A673 (cell line): ENCODE measurements at regions not wholly inside any gene's neighbourhood (a gene's known extent, or its start where the extent isn't known, plus 50 kb on each side); places are given as distances from the start of the nearest gene placed in this dataset.

Experiments used
- BruUV-seq: library from RNA; stranded (reverse); fragments of 400-500 nt; replicated peaks from 2 replicates; lab custom pipeline; 2021; lab: Mats Ljungman, UMichigan
- CTCF ChIA-PET: fragments of 300-600 bp; sonication (Branson Sonifier 250); formaldehyde crosslinking; loops from one replicate; lab custom pipeline; 2022; ENCODE audit warnings: antibody characterized with exemption; lab: Charles Lee
- POLR2A ChIA-PET: fragments of 300-600 bp; sonication (Branson Sonifier 250); formaldehyde crosslinking; loops from one replicate; lab custom pipeline; 2022; ENCODE audit warnings: antibody characterized with exemption; ENCODE audit not compliant: low non-redundant PET; lab: Charles Lee
- DNase-seq: peaks from one replicate; pipeline ENCODE4 v3.0.0-alpha.2; 2015; ENCODE audit warnings: low spot score
- H3K27ac ChIP-seq: fragments of 200-600 bp; sonication (generic); 2 replicates; pipeline ENCODE4 v1.5.1; 2016; ENCODE audit warnings: mixed run types, low read depth, mild to moderate bottlenecking, mixed read lengths, antibody characterized with exemption, low read length; ENCODE audit not compliant: poor library complexity, severe bottlenecking
- H3K27me3 ChIP-seq: fragments of 200-600 bp; sonication (generic); replicated peaks from 2 replicates; pipeline ENCODE4 v1.6.1; 2017; ENCODE audit warnings: mixed run types, low read depth, mild to moderate bottlenecking, mixed read lengths, antibody characterized with exemption, low read length; ENCODE audit not compliant: insufficient read depth, poor library complexity
- H3K36me3 ChIP-seq: fragments of 200-600 bp; sonication (generic); 2 replicates; pipeline ENCODE4 v1.6.1; 2016; ENCODE audit warnings: mixed run types, mild to moderate bottlenecking, mixed read lengths, antibody characterized with exemption, low read length; ENCODE audit not compliant: insufficient read depth, poor library complexity, severe bottlenecking
- H3K4me1 ChIP-seq: fragments of 200-600 bp; sonication (generic); 2 replicates; pipeline ENCODE4 v1.6.1; 2017; ENCODE audit warnings: mixed run types, mild to moderate bottlenecking, mixed read lengths, antibody characterized with exemption, low read length; ENCODE audit not compliant: insufficient read depth, poor library complexity, severe bottlenecking
- H3K4me3 ChIP-seq: fragments of 200-600 bp; sonication (generic); 2 replicates; pipeline ENCODE4 v1.5.1; 2016; ENCODE audit warnings: low read depth, mixed run types, mild to moderate bottlenecking, mixed read lengths, low read length; ENCODE audit not compliant: poor library complexity, severe bottlenecking
- H3K9me3 ChIP-seq: fragments of 200-600 bp; sonication (generic); 2 replicates; pipeline ENCODE4 v1.6.1; 2016; ENCODE audit warnings: mixed run types, low read depth, mild to moderate bottlenecking, mixed read lengths, antibody characterized with exemption, low read length; ENCODE audit not compliant: poor library complexity, severe bottlenecking
- EZH2 ChIP-seq: fragments of 200-600 bp; sonication (generic); IDR thresholded peaks from 2 replicates; pipeline ENCODE4 v1.6.1; 2017; ENCODE audit warnings: borderline replicate concordance, low read depth, mild to moderate bottlenecking, mixed read lengths, antibody characterized with exemption, low read length; ENCODE audit not compliant: poor library complexity, severe bottlenecking
- intact Hi-C: fragments of 100-400 bp; cut with micrococcal nuclease; formaldehyde crosslinking; loops from one replicate; pipeline ENCODE4 v1.10.0; 2022; ENCODE audit not compliant: unreplicated experiment
- TF ChIP-seq, protein P1 (sequence below): fragments of 300-800, 200-600 bp; sonication (generic); conservative IDR thresholded peaks from 2 replicates; pipeline ENCODE4 v1.5.1; 2017; ENCODE audit warnings: low read depth, mild to moderate bottlenecking, antibody characterized with exemption, low read length, moderate library complexity, mixed read lengths

DNA sequence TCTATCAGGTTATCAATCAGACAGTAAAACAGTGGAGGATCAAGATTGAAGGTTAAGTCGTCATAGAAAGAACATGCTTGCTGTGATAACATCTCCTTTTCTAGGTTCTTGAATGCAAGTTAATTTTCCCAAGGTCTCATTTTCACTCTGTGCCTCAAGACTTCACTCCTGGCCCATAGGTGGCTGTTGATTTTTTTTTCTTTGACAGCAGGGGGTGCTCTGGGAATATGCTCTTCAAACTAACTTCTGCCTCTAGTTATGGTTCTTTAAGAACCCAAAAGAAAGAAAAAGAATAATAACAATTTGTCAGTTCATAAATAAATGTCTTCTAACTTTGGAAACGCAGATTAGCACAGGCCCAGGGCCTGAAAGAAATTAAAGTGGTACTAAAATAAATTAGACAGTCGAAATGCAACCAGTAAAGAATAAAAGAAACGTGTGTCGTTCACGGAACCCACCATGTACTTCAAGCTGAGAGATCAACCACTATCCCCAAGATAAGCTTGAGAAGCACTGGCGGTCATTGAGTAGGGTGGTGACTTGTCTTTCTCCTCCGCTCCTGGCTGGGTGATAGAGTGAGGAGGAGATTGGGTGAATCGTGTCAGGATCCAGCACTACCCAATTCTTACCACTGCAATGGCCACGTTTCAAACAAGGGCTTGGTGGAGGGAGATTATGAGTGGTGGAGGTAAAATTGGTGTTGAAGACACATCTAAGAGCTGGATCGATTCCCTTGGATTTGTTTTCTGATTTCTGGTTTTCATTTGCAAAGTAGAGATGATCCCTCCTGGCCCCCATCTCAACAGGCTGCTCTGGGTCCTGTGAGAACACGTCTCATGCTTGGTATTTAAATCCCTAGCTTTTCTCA, 93.4 kb upstream of the IRX4 start:
- peak; percentile 6 for DNase-seq
- no TSS peak for BruUV-seq
- CTCF ChIA-PET: no interaction called here
- Histone ChIP-seq H3K36me3 (no peaks in the 10 kb centered on the region), H3K27ac (no peak overlapping the region), H3K4me3 (no peak overlapping the region), H3K4me1 (no peaks in the 10 kb centered on the region), H3K27me3 (peaks cover 32% of the 10 kb centered on the region), H3K9me3 (no peaks in the 10 kb centered on the region)
- POLR2A ChIA-PET: no interaction called here
- intact Hi-C loops: no loop called here
- TF ChIP-seq, protein P1, sequence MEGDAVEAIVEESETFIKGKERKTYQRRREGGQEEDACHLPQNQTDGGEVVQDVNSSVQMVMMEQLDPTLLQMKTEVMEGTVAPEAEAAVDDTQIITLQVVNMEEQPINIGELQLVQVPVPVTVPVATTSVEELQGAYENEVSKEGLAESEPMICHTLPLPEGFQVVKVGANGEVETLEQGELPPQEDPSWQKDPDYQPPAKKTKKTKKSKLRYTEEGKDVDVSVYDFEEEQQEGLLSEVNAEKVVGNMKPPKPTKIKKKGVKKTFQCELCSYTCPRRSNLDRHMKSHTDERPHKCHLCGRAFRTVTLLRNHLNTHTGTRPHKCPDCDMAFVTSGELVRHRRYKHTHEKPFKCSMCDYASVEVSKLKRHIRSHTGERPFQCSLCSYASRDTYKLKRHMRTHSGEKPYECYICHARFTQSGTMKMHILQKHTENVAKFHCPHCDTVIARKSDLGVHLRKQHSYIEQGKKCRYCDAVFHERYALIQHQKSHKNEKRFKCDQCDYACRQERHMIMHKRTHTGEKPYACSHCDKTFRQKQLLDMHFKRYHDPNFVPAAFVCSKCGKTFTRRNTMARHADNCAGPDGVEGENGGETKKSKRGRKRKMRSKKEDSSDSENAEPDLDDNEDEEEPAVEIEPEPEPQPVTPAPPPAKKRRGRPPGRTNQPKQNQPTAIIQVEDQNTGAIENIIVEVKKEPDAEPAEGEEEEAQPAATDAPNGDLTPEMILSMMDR: peak; percentile 24; the same call in 1 of the 2 replicates
- no peak for TF ChIP-seq EZH2

DNA sequence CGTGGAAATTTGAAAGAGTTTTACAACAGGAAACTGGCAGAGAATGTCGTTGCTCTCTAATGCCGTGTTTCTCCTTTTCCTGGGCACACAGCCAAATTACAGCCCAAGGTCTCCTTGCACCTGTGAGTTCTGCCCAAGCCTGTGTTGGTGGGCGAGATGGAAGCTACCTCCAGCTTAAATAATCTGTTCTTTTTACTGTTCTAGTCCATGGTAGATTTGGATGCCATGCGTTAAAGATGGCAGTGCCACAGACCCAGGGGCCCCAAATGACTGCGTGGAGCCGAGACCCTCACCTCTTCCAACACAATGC, 92.6 kb upstream of the IRX4 start:
- CTCF ChIA-PET: no interaction called here
- H3K9me3 ChIP-seq: no peaks in the 10 kb centered on the region
- BruUV-seq: no TSS peak
- intact Hi-C loops: no loop called here
- TF ChIP-seq EZH2: no peak
- TF ChIP-seq, protein P1: no peak
- H3K4me1 ChIP-seq: no peaks in the 10 kb centered on the region
- POLR2A ChIA-PET: no interaction called here
- H3K36me3 ChIP-seq: no peaks in the 10 kb centered on the region
- H3K27ac ChIP-seq: no peak overlapping the region
- H3K4me3 ChIP-seq: no peak overlapping the region
- H3K27me3 ChIP-seq: peaks cover 32% of the 10 kb centered on the region
- DNase-seq: no peak

DNA sequence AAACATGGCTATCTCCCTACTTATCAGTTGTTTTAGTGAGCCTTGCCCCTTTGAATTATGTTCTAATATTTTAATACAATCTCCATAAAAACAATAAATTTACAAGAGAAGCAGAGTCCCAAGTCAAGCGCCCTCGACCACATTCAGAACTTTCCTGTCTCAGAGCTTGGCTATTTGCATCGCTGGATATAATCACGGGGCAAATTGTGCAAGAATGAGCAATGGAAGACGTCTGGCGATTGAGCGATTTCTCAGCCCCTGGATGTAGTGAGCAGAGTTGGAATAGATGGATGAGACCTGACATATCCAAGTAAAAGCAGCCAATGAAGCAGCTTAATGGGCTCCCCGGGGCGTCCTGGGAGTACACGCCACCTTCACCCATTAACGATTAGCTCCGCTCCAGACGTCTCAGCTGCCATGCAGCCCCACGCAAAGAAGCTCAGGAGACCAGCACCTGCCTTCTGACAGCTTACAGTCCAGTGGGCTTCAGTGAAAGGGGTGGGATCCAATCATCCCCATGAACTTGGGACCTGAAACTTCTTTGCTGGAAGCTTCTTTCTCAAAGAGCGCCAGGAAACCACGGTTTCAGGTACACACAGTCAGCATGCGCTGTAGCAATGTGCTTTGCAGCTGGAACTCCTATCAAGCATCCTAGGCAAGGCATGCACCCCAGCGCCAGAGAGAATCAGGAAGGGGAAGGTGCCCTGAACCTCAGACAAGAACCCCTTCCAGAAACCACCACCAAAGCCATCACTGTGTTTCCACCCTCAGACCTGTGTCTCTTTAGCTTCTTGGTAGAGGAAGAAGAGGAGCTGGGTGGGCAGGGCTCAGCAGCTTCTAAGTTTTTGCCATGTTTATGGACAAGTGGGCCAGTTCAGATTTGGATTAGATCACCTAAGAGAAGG, 92.0 kb upstream of the IRX4 start:
- ChIA-PET POLR2A (no interaction called here), CTCF (no interaction called here)
- Histone ChIP-seq H3K36me3 (no peaks in the 10 kb centered on the region), H3K9me3 (no peaks in the 10 kb centered on the region), H3K4me1 (no peaks in the 10 kb centered on the region), H3K27ac (no peak overlapping the region), H3K27me3 (peaks cover 32% of the 10 kb centered on the region), H3K4me3 (no peak overlapping the region)
- intact Hi-C loops: no loop called here
- BruUV-seq: no TSS peak
- TF ChIP-seq, protein P1: no peak
- no peak for TF ChIP-seq EZH2
- DNase-seq: no peak
